SK-N-SH (cell line): ENCODE measurements at regions not wholly inside any gene's neighbourhood (a gene's known extent, or its start where the extent isn't known, plus 50 kb on each side); places are given as distances from the start of the nearest gene placed in this dataset.

Experiments
- MXI1 ChIP-seq: IDR thresholded peaks from 2 replicates; pipeline ENCODE4 v1.6.1; 2012; ENCODE audit warnings: mild to moderate bottlenecking, low read depth, low read length, improper control_type of control experiment
- POLR2AphosphoS5 ChIP-seq: IDR thresholded peaks from 2 replicates; pipeline ENCODE4 v1.6.1; 2012; ENCODE audit warnings: low read depth, low read length
- TAF1 ChIP-seq: IDR thresholded peaks from 2 replicates; pipeline ENCODE4 v1.6.1; 2012; ENCODE audit warnings: low read depth, mild to moderate bottlenecking, low read length, moderate library complexity, borderline replicate concordance
- TF ChIP-seq, protein P1 (sequence below): fragments of 200-600 bp; sonication (generic); IDR thresholded peaks from 2 replicates; pipeline ENCODE4 v1.6.1; 2017; ENCODE audit warnings: antibody characterized with exemption, mild to moderate bottlenecking, moderate library complexity
- TF ChIP-seq, protein P2 (sequence below): IDR thresholded peaks from 2 replicates; pipeline ENCODE4 v1.6.1; 2012; ENCODE audit warnings: mild to moderate bottlenecking, low read depth, low read length, moderate library complexity

DNA sequence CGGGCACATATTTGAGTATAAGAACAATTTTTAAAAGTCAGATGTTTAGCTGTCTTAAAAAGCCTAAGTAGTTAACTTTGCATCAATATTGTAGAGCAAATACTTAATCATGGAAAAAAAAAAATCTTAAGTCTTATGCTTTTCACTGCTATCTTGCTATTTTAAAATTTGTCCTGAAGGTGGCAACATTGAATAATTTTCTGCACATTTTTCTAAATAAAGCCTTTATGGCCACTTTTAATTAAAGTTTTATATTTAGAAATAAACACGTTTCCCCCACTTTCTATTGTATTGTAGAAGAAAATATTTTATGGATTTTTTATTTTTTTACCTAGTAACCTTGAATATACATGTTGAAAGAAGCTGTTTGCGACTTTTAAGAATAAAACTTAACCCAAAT lies 198.8 kb downstream of the AMY1C start:
- TF ChIP-seq POLR2AphosphoS5 (no peak), MXI1 (no peak), TAF1 (no peak)
- TF ChIP-seq, protein P1, sequence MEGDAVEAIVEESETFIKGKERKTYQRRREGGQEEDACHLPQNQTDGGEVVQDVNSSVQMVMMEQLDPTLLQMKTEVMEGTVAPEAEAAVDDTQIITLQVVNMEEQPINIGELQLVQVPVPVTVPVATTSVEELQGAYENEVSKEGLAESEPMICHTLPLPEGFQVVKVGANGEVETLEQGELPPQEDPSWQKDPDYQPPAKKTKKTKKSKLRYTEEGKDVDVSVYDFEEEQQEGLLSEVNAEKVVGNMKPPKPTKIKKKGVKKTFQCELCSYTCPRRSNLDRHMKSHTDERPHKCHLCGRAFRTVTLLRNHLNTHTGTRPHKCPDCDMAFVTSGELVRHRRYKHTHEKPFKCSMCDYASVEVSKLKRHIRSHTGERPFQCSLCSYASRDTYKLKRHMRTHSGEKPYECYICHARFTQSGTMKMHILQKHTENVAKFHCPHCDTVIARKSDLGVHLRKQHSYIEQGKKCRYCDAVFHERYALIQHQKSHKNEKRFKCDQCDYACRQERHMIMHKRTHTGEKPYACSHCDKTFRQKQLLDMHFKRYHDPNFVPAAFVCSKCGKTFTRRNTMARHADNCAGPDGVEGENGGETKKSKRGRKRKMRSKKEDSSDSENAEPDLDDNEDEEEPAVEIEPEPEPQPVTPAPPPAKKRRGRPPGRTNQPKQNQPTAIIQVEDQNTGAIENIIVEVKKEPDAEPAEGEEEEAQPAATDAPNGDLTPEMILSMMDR: peak; percentile 52
- TF ChIP-seq, protein P2, sequence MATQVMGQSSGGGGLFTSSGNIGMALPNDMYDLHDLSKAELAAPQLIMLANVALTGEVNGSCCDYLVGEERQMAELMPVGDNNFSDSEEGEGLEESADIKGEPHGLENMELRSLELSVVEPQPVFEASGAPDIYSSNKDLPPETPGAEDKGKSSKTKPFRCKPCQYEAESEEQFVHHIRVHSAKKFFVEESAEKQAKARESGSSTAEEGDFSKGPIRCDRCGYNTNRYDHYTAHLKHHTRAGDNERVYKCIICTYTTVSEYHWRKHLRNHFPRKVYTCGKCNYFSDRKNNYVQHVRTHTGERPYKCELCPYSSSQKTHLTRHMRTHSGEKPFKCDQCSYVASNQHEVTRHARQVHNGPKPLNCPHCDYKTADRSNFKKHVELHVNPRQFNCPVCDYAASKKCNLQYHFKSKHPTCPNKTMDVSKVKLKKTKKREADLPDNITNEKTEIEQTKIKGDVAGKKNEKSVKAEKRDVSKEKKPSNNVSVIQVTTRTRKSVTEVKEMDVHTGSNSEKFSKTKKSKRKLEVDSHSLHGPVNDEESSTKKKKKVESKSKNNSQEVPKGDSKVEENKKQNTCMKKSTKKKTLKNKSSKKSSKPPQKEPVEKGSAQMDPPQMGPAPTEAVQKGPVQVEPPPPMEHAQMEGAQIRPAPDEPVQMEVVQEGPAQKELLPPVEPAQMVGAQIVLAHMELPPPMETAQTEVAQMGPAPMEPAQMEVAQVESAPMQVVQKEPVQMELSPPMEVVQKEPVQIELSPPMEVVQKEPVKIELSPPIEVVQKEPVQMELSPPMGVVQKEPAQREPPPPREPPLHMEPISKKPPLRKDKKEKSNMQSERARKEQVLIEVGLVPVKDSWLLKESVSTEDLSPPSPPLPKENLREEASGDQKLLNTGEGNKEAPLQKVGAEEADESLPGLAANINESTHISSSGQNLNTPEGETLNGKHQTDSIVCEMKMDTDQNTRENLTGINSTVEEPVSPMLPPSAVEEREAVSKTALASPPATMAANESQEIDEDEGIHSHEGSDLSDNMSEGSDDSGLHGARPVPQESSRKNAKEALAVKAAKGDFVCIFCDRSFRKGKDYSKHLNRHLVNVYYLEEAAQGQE: no peak
